GM23338 (cell line): ENCODE measurements at regions not wholly inside any gene's neighbourhood (a gene's known extent, or its start where the extent isn't known, plus 50 kb on each side); places are given as distances from the start of the nearest gene placed in this dataset.

Experiments used
- ATAC-seq: fragments of 200-7000 bp; cut with Tn5 transposase; 3 replicates; pipeline ENCODE4 v1.9.1; 2020
- DNase-seq: peaks from one replicate; pipeline ENCODE4 v3.0.0-alpha.2; 2015; ENCODE audit warnings: low spot score
- H2AFZ ChIP-seq: fragments of 200-600 bp; sonication (generic); 2 replicates; pipeline ENCODE4 v1.8.0; 2016; ENCODE audit warnings: antibody characterized with exemption, mild to moderate bottlenecking, moderate library complexity
- H3F3A ChIP-seq: fragments of 200-600 bp; sonication (generic); replicated peaks from 2 replicates; pipeline ENCODE4 v1.8.0; 2017; ENCODE audit warnings: antibody characterized with exemption, mixed run types, low read depth
- H3K27ac ChIP-seq: fragments of 200-600 bp; sonication (generic); 2 replicates; pipeline ENCODE4 v1.6.1; 2016; ENCODE audit warnings: low read depth
- H3K27me3 ChIP-seq: fragments of 200-600 bp; sonication (generic); 2 replicates; pipeline ENCODE4 v1.8.0; 2016; ENCODE audit warnings: mild to moderate bottlenecking, mixed run types, moderate library complexity; ENCODE audit not compliant: insufficient read depth
- H3K36me3 ChIP-seq: fragments of 200-600 bp; sonication (generic); 2 replicates; pipeline ENCODE4 v1.8.0; 2016; ENCODE audit warnings: mild to moderate bottlenecking; ENCODE audit not compliant: insufficient read depth
- H3K4me1 ChIP-seq: fragments of 200-600 bp; sonication (generic); 2 replicates; pipeline ENCODE4 v1.8.0; 2016; ENCODE audit warnings: mild to moderate bottlenecking, moderate library complexity; ENCODE audit not compliant: insufficient read depth
- H3K4me2 ChIP-seq: fragments of 200-600 bp; sonication (generic); 2 replicates; pipeline ENCODE4 v1.7.1; 2017; ENCODE audit warnings: mixed run types
- H3K4me3 ChIP-seq: fragments of 200-600 bp; sonication (generic); 2 replicates; pipeline ENCODE4 v1.6.1; 2016; ENCODE audit warnings: mixed run types
- H3K79me2 ChIP-seq: fragments of 200-600 bp; sonication (generic); replicated peaks from 2 replicates; pipeline ENCODE4 v1.8.0; 2017; ENCODE audit warnings: mild to moderate bottlenecking; ENCODE audit not compliant: insufficient read depth
- H3K9me2 ChIP-seq: fragments of 200-600 bp; sonication (generic); 2 replicates; pipeline ENCODE4 v1.8.0; 2017; ENCODE audit not compliant: insufficient read depth
- H4K20me1 ChIP-seq: fragments of 200-600 bp; sonication (generic); replicated peaks from 2 replicates; pipeline ENCODE4 v1.8.0; 2017; ENCODE audit warnings: mild to moderate bottlenecking; ENCODE audit not compliant: insufficient read depth
- H3K27ac Mint-ChIP-seq: 2 replicates; pipeline ENCODE4 v1.8.0; 2020; ENCODE audit warnings: inconsistent platforms, mild to moderate bottlenecking, moderate library complexity, mixed read lengths
- H3K27me3 Mint-ChIP-seq: 3 replicates; pipeline ENCODE4 v1.8.0; 2022; ENCODE audit warnings: low read depth, mild to moderate bottlenecking, moderate library complexity, mixed read lengths, inconsistent platforms; ENCODE audit not compliant: insufficient read depth, poor library complexity
- H3K36me3 Mint-ChIP-seq: 3 replicates; pipeline ENCODE4 v1.8.0; 2021; ENCODE audit warnings: low read depth, mild to moderate bottlenecking, inconsistent platforms, moderate library complexity, mixed read lengths
- H3K4me1 Mint-ChIP-seq: 3 replicates; pipeline ENCODE4 v1.8.0; 2020; ENCODE audit warnings: mild to moderate bottlenecking, inconsistent platforms, mixed read lengths
- H3K4me3 Mint-ChIP-seq: 3 replicates; pipeline ENCODE4 v1.8.0; 2021; ENCODE audit warnings: moderate library complexity, mild to moderate bottlenecking, inconsistent platforms, mixed read lengths
- H3K9me3 Mint-ChIP-seq: 3 replicates; pipeline ENCODE4 v1.8.0; 2020; ENCODE audit warnings: moderate library complexity, mild to moderate bottlenecking, inconsistent platforms, mixed read lengths
- CREB1 ChIP-seq: fragments of 250-450 bp; sonication (Bioruptor Pico); IDR thresholded peaks from 2 replicates; pipeline ENCODE4 v1.5.0; 2020; ENCODE audit warnings: low read depth, mild to moderate bottlenecking, moderate library complexity
- ETS1 ChIP-seq: IDR thresholded peaks from 2 replicates; pipeline ENCODE4 v1.6.1; 2016; ENCODE audit warnings: antibody characterized with exemption
- EZH2 ChIP-seq: fragments of 200-600 bp; sonication (generic); IDR thresholded peaks from one replicate; pipeline ENCODE4 v1.8.0; 2017; ENCODE audit warnings: antibody characterized with exemption, mild to moderate bottlenecking, low read depth; ENCODE audit not compliant: unreplicated experiment
- JUNB ChIP-seq: IDR thresholded peaks from one replicate; pipeline ENCODE4 v1.6.1; 2016; ENCODE audit warnings: antibody characterized with exemption; ENCODE audit not compliant: unreplicated experiment
- ZNF114 ChIP-seq: fragments of 250-450 bp; sonication (Bioruptor Pico); IDR thresholded peaks from 2 replicates; pipeline ENCODE4 v1.5.0; 2020; ENCODE audit warnings: mild to moderate bottlenecking, moderate library complexity
- ZNF331 ChIP-seq: fragments of 250-450 bp; sonication (Bioruptor Pico); IDR thresholded peaks from 2 replicates; pipeline ENCODE4 v1.5.0; 2020; ENCODE audit warnings: low read depth, mild to moderate bottlenecking, moderate library complexity
- TF ChIP-seq, protein P1 (sequence below): fragments of 250-450 bp; sonication (Bioruptor Pico); IDR thresholded peaks from 2 replicates; pipeline ENCODE4 v1.5.0; 2020; ENCODE audit warnings: mild to moderate bottlenecking, moderate library complexity

GRCh38 chr18:24831081-24831480, 370.6 kb downstream of the HRH4 start:
- DNase-seq = no peak
- Mint-ChIP-seq H3K36me3 (no peaks in the 10 kb centered on the region), H3K4me3 (no peak overlapping the region), H3K27me3 (peaks cover 8% of the 10 kb centered on the region), H3K9me3 (no peaks in the 10 kb centered on the region), H3K27ac (no peak overlapping the region), H3K4me1 (peaks cover 35% of the 10 kb centered on the region)
- ATAC-seq = no peak
- Histone ChIP-seq H3K4me3 (no peak overlapping the region), H3K36me3 (no peaks in the 10 kb centered on the region), H2AFZ (no peak overlapping the region), H3K9me2 (no peaks in the 10 kb centered on the region; the same call in 1 of the 2 replicates), H3F3A (no peaks in the 10 kb centered on the region), H3K79me2 (no peaks in the 10 kb centered on the region), H3K27ac (no peak overlapping the region), H3K4me2 (no peak overlapping the region), H3K27me3 (no peaks in the 10 kb centered on the region), H3K4me1 (peaks cover 35% of the 10 kb centered on the region), H4K20me1 (no peaks in the 10 kb centered on the region)
- TF ChIP-seq, protein P1, sequence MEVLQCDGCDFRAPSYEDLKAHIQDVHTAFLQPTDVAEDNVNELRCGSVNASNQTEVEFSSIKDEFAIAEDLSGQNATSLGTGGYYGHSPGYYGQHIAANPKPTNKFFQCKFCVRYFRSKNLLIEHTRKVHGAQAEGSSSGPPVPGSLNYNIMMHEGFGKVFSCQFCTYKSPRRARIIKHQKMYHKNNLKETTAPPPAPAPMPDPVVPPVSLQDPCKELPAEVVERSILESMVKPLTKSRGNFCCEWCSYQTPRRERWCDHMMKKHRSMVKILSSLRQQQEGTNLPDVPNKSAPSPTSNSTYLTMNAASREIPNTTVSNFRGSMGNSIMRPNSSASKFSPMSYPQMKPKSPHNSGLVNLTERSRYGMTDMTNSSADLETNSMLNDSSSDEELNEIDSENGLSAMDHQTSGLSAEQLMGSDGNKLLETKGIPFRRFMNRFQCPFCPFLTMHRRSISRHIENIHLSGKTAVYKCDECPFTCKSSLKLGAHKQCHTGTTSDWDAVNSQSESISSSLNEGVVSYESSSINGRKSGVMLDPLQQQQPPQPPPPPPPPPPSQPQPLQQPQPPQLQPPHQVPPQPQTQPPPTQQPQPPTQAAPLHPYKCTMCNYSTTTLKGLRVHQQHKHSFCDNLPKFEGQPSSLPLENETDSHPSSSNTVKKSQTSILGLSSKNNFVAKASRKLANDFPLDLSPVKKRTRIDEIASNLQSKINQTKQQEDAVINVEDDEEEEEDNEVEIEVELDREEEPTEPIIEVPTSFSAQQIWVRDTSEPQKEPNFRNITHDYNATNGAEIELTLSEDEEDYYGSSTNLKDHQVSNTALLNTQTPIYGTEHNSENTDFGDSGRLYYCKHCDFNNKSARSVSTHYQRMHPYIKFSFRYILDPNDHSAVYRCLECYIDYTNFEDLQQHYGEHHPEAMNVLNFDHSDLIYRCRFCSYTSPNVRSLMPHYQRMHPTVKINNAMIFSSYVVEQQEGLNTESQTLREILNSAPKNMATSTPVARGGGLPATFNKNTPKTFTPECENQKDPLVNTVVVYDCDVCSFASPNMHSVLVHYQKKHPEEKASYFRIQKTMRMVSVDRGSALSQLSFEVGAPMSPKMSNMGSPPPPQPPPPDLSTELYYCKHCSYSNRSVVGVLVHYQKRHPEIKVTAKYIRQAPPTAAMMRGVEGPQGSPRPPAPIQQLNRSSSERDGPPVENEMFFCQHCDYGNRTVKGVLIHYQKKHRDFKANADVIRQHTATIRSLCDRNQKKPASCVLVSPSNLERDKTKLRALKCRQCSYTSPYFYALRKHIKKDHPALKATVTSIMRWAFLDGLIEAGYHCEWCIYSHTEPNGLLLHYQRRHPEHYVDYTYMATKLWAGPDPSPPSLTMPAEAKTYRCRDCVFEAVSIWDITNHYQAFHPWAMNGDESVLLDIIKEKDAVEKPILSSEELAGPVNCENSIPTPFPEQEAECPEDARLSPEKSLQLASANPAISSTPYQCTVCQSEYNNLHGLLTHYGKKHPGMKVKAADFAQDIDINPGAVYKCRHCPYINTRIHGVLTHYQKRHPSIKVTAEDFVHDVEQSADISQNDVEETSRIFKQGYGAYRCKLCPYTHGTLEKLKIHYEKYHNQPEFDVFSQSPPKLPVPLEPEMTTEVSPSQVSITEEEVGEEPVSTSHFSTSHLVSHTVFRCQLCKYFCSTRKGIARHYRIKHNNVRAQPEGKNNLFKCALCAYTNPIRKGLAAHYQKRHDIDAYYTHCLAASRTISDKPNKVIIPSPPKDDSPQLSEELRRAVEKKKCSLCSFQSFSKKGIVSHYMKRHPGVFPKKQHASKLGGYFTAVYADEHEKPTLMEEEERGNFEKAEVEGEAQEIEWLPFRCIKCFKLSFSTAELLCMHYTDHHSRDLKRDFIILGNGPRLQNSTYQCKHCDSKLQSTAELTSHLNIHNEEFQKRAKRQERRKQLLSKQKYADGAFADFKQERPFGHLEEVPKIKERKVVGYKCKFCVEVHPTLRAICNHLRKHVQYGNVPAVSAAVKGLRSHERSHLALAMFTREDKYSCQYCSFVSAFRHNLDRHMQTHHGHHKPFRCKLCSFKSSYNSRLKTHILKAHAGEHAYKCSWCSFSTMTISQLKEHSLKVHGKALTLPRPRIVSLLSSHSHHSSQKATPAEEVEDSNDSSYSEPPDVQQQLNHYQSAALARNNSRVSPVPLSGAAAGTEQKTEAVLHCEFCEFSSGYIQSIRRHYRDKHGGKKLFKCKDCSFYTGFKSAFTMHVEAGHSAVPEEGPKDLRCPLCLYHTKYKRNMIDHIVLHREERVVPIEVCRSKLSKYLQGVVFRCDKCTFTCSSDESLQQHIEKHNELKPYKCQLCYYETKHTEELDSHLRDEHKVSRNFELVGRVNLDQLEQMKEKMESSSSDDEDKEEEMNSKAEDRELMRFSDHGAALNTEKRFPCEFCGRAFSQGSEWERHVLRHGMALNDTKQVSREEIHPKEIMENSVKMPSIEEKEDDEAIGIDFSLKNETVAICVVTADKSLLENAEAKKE = no peak
- no peak for TF ChIP-seq ZNF114 (CRISPR knock-in tag)
- no peak for TF ChIP-seq ZNF331 (CRISPR knock-in tag)
- TF ChIP-seq CREB1 = no peak
- TF ChIP-seq EZH2 = no peak
- TF ChIP-seq ETS1 = no peak
- TF ChIP-seq JUNB = no peak
